ENCODE measurements at regions not wholly inside any gene's neighbourhood (a gene's known extent, or its start where the extent isn't known, plus 50 kb on each side); places are given as distances from the start of the nearest gene placed in this dataset.
"Not testable (repeated sequence)": the region's sequence is repeated elsewhere in the genome, so short reads cannot be mapped to it uniquely, and the experiment has no call there.

- DNase-seq, result no peak
Measured at GRCh38 chr21:28216976-28217523, 775.6 kb downstream of the LTN1 start.

GRCh38 chr21:28215214-28215954 lies 777.3 kb downstream of the LTN1 start:
- DNase-seq, result no peak

- DNase-seq, result no peak
Measured at GRCh38 chr21:28214786-28215185, 777.9 kb downstream of the LTN1 start.

- DNase-seq, result no peak
Measured at GRCh38 chr21:28213261-28213660, 779.4 kb downstream of the LTN1 start.

- DNase-seq, result no peak
Measured at GRCh38 chr21:28212061-28212460, 780.6 kb downstream of the LTN1 start.

- DNase-seq, result no peak
Measured at GRCh38 chr21:28207436-28208173, 785.1 kb downstream of the LTN1 start.

GRCh38 chr21:28200726-28201125 lies 792.0 kb downstream of the LTN1 start:
- no peak for DNase-seq

GRCh38 chr21:28196981-28197380 lies 795.7 kb downstream of the LTN1 start:
- no peak for DNase-seq

GRCh38 chr21:28193189-28193588 lies 799.5 kb downstream of the LTN1 start:
- DNase-seq, result no peak

GRCh38 chr21:28186604-28187003 lies 806.1 kb downstream of the LTN1 start:
- DNase-seq, result no peak

GRCh38 chr21:28181730-28182129 lies 810.9 kb downstream of the LTN1 start:
- DNase-seq, result no peak

- DNase-seq, result no peak
Measured at GRCh38 chr21:28179136-28179535, 813.5 kb downstream of the LTN1 start.

- DNase-seq, result no peak
Measured at GRCh38 chr21:28177124-28177523, 815.6 kb downstream of the LTN1 start.

- DNase-seq, result no peak
Measured at GRCh38 chr21:28174701-28175100, 818.0 kb downstream of the LTN1 start.

- DNase-seq, result no peak
Measured at GRCh38 chr21:28174006-28174405, 818.7 kb downstream of the LTN1 start.

GRCh38 chr21:28172376-28172775 lies 820.3 kb downstream of the LTN1 start:
- DNase-seq, result no peak

- no peak for DNase-seq
Measured at GRCh38 chr21:28167366-28167765, 825.3 kb downstream of the LTN1 start.

- not testable (repeated sequence) for DNase-seq
Measured at GRCh38 chr21:28164519-28164918, 828.2 kb downstream of the LTN1 start.

- not testable (repeated sequence) for DNase-seq
Measured at GRCh38 chr21:28162052-28162451, 830.6 kb downstream of the LTN1 start.

GRCh38 chr21:28160378-28160777 lies 832.3 kb downstream of the LTN1 start:
- no peak for DNase-seq

GRCh38 chr21:28159396-28159795 lies 833.3 kb downstream of the LTN1 start:
- DNase-seq, result no peak

- DNase-seq, result no peak
Measured at GRCh38 chr21:28156590-28156989, 836.1 kb downstream of the LTN1 start.

GRCh38 chr21:28154121-28154520 lies 838.6 kb downstream of the LTN1 start:
- no peak for DNase-seq

GRCh38 chr21:28152732-28153131 lies 839.9 kb downstream of the LTN1 start:
- DNase-seq, result no peak
